DOHH2 (cell line): ENCODE measurements at regions not wholly inside any gene's neighbourhood (a gene's known extent, or its start where the extent isn't known, plus 50 kb on each side); places are given as distances from the start of the nearest gene placed in this dataset.

Source experiments
- H3F3A ChIP-seq: fragments of 200-600 bp; sonication (generic), shearing (Covaris generic); 2 replicates; pipeline ENCODE4 v1.6.0; 2016; ENCODE audit warnings: antibody characterized with exemption, mild to moderate bottlenecking; ENCODE audit not compliant: control insufficient read depth, insufficient read depth
- H3K27ac ChIP-seq: fragments of 200-600 bp; sonication (generic); 2 replicates; pipeline ENCODE4 v1.5.1; 2014; ENCODE audit warnings: low read depth, mild to moderate bottlenecking, low read length, moderate library complexity
- H3K27me3 ChIP-seq: fragments of 200-600 bp; sonication (generic); 2 replicates; pipeline ENCODE4 v1.6.1; 2014; ENCODE audit warnings: mild to moderate bottlenecking, low read length, mixed read lengths; ENCODE audit not compliant: control insufficient read depth
- H3K36me3 ChIP-seq: fragments of 200-600 bp; sonication (generic); 2 replicates; pipeline ENCODE4 v1.6.1; 2014; ENCODE audit warnings: mild to moderate bottlenecking, low read length, moderate library complexity, mixed read lengths; ENCODE audit not compliant: control insufficient read depth
- H3K4me1 ChIP-seq: fragments of 200-600 bp; sonication (generic); 2 replicates; pipeline ENCODE4 v1.6.1; 2014; ENCODE audit warnings: mild to moderate bottlenecking, low read length, mixed read lengths; ENCODE audit not compliant: control insufficient read depth
- H3K4me2 ChIP-seq: fragments of 200-600 bp; sonication (generic); 2 replicates; pipeline ENCODE4 v1.6.0; 2014; ENCODE audit warnings: mild to moderate bottlenecking, low read length, moderate library complexity
- H3K4me3 ChIP-seq: fragments of 200-600 bp; sonication (generic); 2 replicates; pipeline ENCODE4 v1.5.1; 2014; ENCODE audit warnings: mild to moderate bottlenecking, low read length, mixed read lengths
- H3K79me2 ChIP-seq: fragments of 200-600 bp; sonication (generic); 2 replicates; pipeline ENCODE4 v1.6.1; 2014; ENCODE audit warnings: mild to moderate bottlenecking, low read length, mixed read lengths; ENCODE audit not compliant: control insufficient read depth
- H3K9me2 ChIP-seq: fragments of 200-600 bp; sonication (generic); replicated peaks from 2 replicates; pipeline ENCODE4 v1.6.1; 2014; ENCODE audit warnings: mild to moderate bottlenecking, low read length, mixed read lengths; ENCODE audit not compliant: control insufficient read depth
- H3K9me3 ChIP-seq: fragments of 200-600 bp; sonication (generic); 2 replicates; pipeline ENCODE4 v1.6.1; 2014; ENCODE audit warnings: antibody characterized with exemption, low read length, mixed read lengths; ENCODE audit not compliant: control insufficient read depth, insufficient read depth
- H4K20me1 ChIP-seq: fragments of 200-600 bp; sonication (generic); 2 replicates; pipeline ENCODE4 v1.6.0; 2014; ENCODE audit warnings: low read depth, mild to moderate bottlenecking, antibody characterized with exemption, low read length, moderate library complexity; ENCODE audit not compliant: control insufficient read depth, insufficient read depth
- EZH2phosphoT487 ChIP-seq: fragments of 200-600 bp; sonication (generic); IDR thresholded peaks from 2 replicates; pipeline ENCODE4 v1.6.1; 2017; ENCODE audit warnings: borderline replicate concordance, mild to moderate bottlenecking, antibody characterized with exemption, low read length, moderate library complexity, mixed read lengths
- TF ChIP-seq, protein P1 (sequence below): fragments of 200-600 bp; sonication (generic); IDR thresholded peaks from one replicate; pipeline ENCODE4 v1.5.1; 2014; ENCODE audit warnings: antibody characterized with exemption, mild to moderate bottlenecking, low read depth, low read length; ENCODE audit not compliant: poor library complexity, severe bottlenecking

- Histone ChIP-seq H3K27me3 (no peaks in the 10 kb centered on the region; the same call in 1 of the 2 replicates), H3K9me3 (no peaks in the 10 kb centered on the region), H3K36me3 (no peaks in the 10 kb centered on the region), H3K4me1 (peaks cover 4% of the 10 kb centered on the region), H3K9me2 (no peaks in the 10 kb centered on the region), H3K4me2 (no peak overlapping the region), H3K4me3 (no peak overlapping the region), H3K27ac (no peak overlapping the region), H3F3A (no peaks in the 10 kb centered on the region), H4K20me1 (no peaks in the 10 kb centered on the region), H3K79me2 (no peaks in the 10 kb centered on the region)
- TF ChIP-seq EZH2phosphoT487 = no peak
- TF ChIP-seq, protein P1, sequence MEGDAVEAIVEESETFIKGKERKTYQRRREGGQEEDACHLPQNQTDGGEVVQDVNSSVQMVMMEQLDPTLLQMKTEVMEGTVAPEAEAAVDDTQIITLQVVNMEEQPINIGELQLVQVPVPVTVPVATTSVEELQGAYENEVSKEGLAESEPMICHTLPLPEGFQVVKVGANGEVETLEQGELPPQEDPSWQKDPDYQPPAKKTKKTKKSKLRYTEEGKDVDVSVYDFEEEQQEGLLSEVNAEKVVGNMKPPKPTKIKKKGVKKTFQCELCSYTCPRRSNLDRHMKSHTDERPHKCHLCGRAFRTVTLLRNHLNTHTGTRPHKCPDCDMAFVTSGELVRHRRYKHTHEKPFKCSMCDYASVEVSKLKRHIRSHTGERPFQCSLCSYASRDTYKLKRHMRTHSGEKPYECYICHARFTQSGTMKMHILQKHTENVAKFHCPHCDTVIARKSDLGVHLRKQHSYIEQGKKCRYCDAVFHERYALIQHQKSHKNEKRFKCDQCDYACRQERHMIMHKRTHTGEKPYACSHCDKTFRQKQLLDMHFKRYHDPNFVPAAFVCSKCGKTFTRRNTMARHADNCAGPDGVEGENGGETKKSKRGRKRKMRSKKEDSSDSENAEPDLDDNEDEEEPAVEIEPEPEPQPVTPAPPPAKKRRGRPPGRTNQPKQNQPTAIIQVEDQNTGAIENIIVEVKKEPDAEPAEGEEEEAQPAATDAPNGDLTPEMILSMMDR = no peak
Observed at GRCh38 chr1:69157046-69157756, 410.5 kb upstream of the LRRC7 start.

DNA sequence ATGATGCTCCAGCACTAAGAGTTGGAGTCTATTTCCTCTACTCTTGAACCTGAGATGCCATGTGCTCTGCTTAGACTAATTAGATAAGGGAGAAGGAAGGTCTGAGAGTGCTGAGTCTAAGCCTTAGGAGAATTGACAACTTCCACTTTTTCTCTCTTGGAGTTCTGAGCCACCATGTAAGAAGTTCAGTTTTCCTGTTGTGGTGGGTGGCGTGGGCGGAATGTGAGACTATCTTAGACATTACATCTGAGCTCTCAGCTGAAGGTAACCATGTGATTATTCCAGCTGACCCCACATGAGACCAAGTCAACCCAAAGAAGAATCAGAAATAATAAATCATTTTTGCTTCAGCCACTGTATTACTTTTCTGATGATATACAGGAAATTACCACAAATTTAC is 404.5 kb upstream of the LRRC7 start:
- Histone ChIP-seq H4K20me1 (no peaks in the 10 kb centered on the region), H3K9me3 (no peaks in the 10 kb centered on the region), H3K36me3 (no peaks in the 10 kb centered on the region), H3K4me2 (no peak overlapping the region), H3K27ac (no peak overlapping the region), H3K4me3 (no peak overlapping the region), H3K79me2 (no peaks in the 10 kb centered on the region), H3K27me3 (no peaks in the 10 kb centered on the region; the same call in 1 of the 2 replicates), H3K9me2 (no peaks in the 10 kb centered on the region), H3K4me1 (no peaks in the 10 kb centered on the region), H3F3A (no peaks in the 10 kb centered on the region)
- TF ChIP-seq, protein P1 = no peak
- no peak for TF ChIP-seq EZH2phosphoT487

- TF ChIP-seq, protein P1 = no peak
- no peak for TF ChIP-seq EZH2phosphoT487
- Histone ChIP-seq H4K20me1 (no peaks in the 10 kb centered on the region), H3F3A (no peaks in the 10 kb centered on the region), H3K27ac (no peak overlapping the region), H3K9me3 (no peaks in the 10 kb centered on the region), H3K4me2 (no peak overlapping the region), H3K79me2 (no peaks in the 10 kb centered on the region), H3K4me3 (no peak overlapping the region), H3K36me3 (no peaks in the 10 kb centered on the region), H3K4me1 (no peaks in the 10 kb centered on the region), H3K27me3 (no peaks in the 10 kb centered on the region; the same call in 1 of the 2 replicates), H3K9me2 (no peaks in the 10 kb centered on the region)
Observed at GRCh38 chr1:69163779-69164178, 403.9 kb upstream of the LRRC7 start.
